ENCODE measurements at regions not wholly inside any gene's neighbourhood (a gene's known extent, or its start where the extent isn't known, plus 50 kb on each side); places are given as distances from the start of the nearest gene placed in this dataset.
"Not testable (repeated sequence)": the region's sequence is repeated elsewhere in the genome, so short reads cannot be mapped to it uniquely, and the experiment has no call there.

DNA sequence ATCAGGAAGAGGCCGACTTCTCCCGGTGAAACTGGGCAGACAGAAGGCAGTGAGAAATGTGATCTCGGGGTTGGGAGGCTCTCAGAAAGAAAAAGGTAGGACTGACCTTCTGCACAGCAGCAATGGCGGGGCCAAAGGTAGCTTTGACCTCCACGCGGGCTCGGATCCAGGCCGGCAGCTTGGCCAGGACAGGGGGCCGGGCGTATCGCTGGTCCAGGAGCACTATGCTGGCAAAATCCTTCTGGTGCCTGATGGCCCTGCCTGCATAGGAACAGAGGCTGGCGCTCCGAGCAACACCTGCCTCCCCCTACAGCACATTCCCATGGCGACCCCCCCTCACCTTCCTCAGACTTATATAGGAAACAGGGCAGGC is 189.1 kb downstream of the KLRB1 start:
- H3K27me3 ChIP-seq (ENCODE audit: insufficient read depth, low read depth); intact Hi-C loops (cut with micrococcal nuclease; ENCODE audit: unreplicated experiment); H4K20me1 ChIP-seq (ENCODE audit: insufficient read depth); H3K4me3 ChIP-seq; BruUV-seq (replicated peaks); POLR2A ChIA-PET (ENCODE audit: unreplicated experiment); H3K79me2 ChIP-seq (ENCODE audit: low read depth); H3K4me2 ChIP-seq; H3K9me2 ChIP-seq (ENCODE audit: insufficient read depth); H2AFZ ChIP-seq; H3K27ac ChIP-seq; H3F3A ChIP-seq (ENCODE audit: insufficient read depth, low read depth); H3K4me1 ChIP-seq (replicated peaks; ENCODE audit: insufficient read depth); H3K36me3 ChIP-seq (ENCODE audit: low read depth); H3K9me3 ChIP-seq (ENCODE audit: insufficient read depth, low read depth); CTCF ChIA-PET: not testable (repeated sequence)
- DNase-seq = peak in 1 of 2 experiments; percentile 18

DNA sequence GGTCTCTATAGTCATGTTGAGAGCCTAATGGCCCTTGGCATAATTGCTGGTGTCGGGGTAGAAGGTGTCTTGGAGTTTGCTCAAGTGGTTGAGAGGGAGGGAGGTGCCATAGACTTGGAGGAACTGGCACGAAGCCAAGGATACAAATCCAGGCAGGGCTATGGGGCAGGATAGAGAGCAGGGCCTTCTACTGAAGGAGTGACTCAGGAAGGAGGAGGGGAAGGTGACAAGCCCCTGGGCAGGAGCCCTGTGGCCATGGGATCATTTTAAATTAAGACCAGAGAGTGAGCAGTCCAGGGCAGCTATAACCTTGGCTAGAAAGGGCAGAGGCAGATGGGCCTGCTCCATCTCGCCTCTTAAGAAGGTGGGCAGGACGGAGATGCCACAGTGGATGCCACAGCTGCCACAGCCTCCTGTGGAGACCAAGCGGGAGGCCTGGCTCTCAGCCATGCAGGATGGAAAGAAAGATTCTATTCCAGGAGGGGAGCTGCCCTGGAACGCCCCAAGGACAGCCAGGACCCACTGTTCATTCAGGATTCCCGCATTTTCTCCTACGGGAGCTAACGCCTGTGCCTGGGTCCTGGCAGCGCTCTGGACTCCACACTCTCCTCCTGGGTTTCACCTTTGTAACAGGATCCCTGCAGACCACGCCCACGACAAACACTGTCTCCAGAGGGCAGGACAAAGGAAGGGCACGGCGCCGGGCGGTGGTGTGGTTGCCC is 189.6 kb downstream of the KLRB1 start:
- H3K4me3 ChIP-seq; H3K9me2 ChIP-seq (ENCODE audit: insufficient read depth); H4K20me1 ChIP-seq (ENCODE audit: insufficient read depth); H3K4me2 ChIP-seq; H2AFZ ChIP-seq; H3K27ac ChIP-seq; CTCF ChIA-PET; H3K27me3 ChIP-seq (ENCODE audit: insufficient read depth, low read depth); intact Hi-C loops (cut with micrococcal nuclease; ENCODE audit: unreplicated experiment); H3K79me2 ChIP-seq (ENCODE audit: low read depth); POLR2A ChIA-PET (ENCODE audit: unreplicated experiment); H3K9me3 ChIP-seq (ENCODE audit: insufficient read depth, low read depth); H3K4me1 ChIP-seq (replicated peaks; ENCODE audit: insufficient read depth); H3K36me3 ChIP-seq (ENCODE audit: low read depth); BruUV-seq (replicated peaks); H3F3A ChIP-seq (ENCODE audit: insufficient read depth, low read depth): not testable (repeated sequence)
- peak in 1 of 2 experiments; percentile 62 for DNase-seq

- H3K79me2 ChIP-seq (ENCODE audit: low read depth); H3K27ac ChIP-seq; H3K27me3 ChIP-seq (ENCODE audit: insufficient read depth, low read depth); CTCF ChIA-PET; H3K36me3 ChIP-seq (ENCODE audit: low read depth); H3K4me2 ChIP-seq; H3K4me3 ChIP-seq; H3F3A ChIP-seq (ENCODE audit: insufficient read depth, low read depth); H4K20me1 ChIP-seq (ENCODE audit: insufficient read depth); H3K9me3 ChIP-seq (ENCODE audit: insufficient read depth, low read depth); DNase-seq; H3K9me2 ChIP-seq (ENCODE audit: insufficient read depth); POLR2A ChIA-PET (ENCODE audit: unreplicated experiment); H2AFZ ChIP-seq; BruUV-seq (replicated peaks); intact Hi-C loops (cut with micrococcal nuclease; ENCODE audit: unreplicated experiment); H3K4me1 ChIP-seq (replicated peaks; ENCODE audit: insufficient read depth): not testable (repeated sequence)
These were observed 190.4 kb downstream of the KLRB1 start for GRCh38 chr12:9417341-9417740.

- H3K9me2 ChIP-seq (ENCODE audit: insufficient read depth); BruUV-seq (replicated peaks); H3K36me3 ChIP-seq (ENCODE audit: low read depth); DNase-seq; CTCF ChIA-PET; H3K79me2 ChIP-seq (ENCODE audit: low read depth); H3K4me3 ChIP-seq; intact Hi-C loops (cut with micrococcal nuclease; ENCODE audit: unreplicated experiment); H3F3A ChIP-seq (ENCODE audit: insufficient read depth, low read depth); H3K27me3 ChIP-seq (ENCODE audit: insufficient read depth, low read depth); H3K4me2 ChIP-seq; H3K4me1 ChIP-seq (replicated peaks; ENCODE audit: insufficient read depth); H3K27ac ChIP-seq; H4K20me1 ChIP-seq (ENCODE audit: insufficient read depth); H3K9me3 ChIP-seq (ENCODE audit: insufficient read depth, low read depth); H2AFZ ChIP-seq; POLR2A ChIA-PET (ENCODE audit: unreplicated experiment): not testable (repeated sequence)
These were observed 191.4 kb downstream of the KLRB1 start for GRCh38 chr12:9416346-9416745.

DNA sequence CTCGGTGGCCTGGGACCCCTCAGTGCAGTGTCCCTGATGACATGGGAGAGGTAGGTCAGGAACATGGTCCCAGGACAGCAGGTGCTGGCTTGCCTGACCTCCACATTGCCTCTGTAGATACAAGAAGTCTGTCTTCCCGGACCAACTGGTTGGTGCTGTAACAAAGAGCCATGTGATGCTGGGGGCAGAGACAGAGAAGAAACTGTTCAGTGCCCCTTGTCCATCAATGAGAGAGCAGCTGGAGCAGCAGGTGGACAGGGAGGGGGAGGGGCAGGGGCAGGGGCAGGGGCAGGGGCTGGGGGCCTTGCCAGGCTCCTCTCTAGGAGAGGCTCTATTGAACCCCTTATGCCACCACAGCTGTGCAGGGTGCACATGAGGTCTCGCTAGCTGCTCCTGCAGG is 191.8 kb downstream of the KLRB1 start:
- H3K4me3 ChIP-seq; H3F3A ChIP-seq (ENCODE audit: insufficient read depth, low read depth); H3K4me2 ChIP-seq; POLR2A ChIA-PET (ENCODE audit: unreplicated experiment); H3K9me2 ChIP-seq (ENCODE audit: insufficient read depth); H2AFZ ChIP-seq; intact Hi-C loops (cut with micrococcal nuclease; ENCODE audit: unreplicated experiment); BruUV-seq (replicated peaks); H3K27ac ChIP-seq; H3K79me2 ChIP-seq (ENCODE audit: low read depth); H3K4me1 ChIP-seq (replicated peaks; ENCODE audit: insufficient read depth); H4K20me1 ChIP-seq (ENCODE audit: insufficient read depth); H3K27me3 ChIP-seq (ENCODE audit: insufficient read depth, low read depth); H3K36me3 ChIP-seq (ENCODE audit: low read depth); H3K9me3 ChIP-seq (ENCODE audit: insufficient read depth, low read depth); CTCF ChIA-PET; DNase-seq: not testable (repeated sequence)

GRCh38 chr12:9413862-9414261 is 193.9 kb downstream of the KLRB1 start:
- POLR2A ChIA-PET (ENCODE audit: unreplicated experiment); H3K9me3 ChIP-seq (ENCODE audit: insufficient read depth, low read depth); BruUV-seq (replicated peaks): not testable (repeated sequence)

GRCh38 chr12:9412459-9412858 is 195.3 kb downstream of the KLRB1 start:
- BruUV-seq (replicated peaks); H3K9me3 ChIP-seq (ENCODE audit: insufficient read depth, low read depth); H3F3A ChIP-seq (ENCODE audit: insufficient read depth, low read depth); POLR2A ChIA-PET (ENCODE audit: unreplicated experiment); DNase-seq; H3K36me3 ChIP-seq (ENCODE audit: low read depth); H3K27me3 ChIP-seq (ENCODE audit: insufficient read depth, low read depth); H4K20me1 ChIP-seq (ENCODE audit: insufficient read depth); H3K9me2 ChIP-seq (ENCODE audit: insufficient read depth); H3K27ac ChIP-seq; CTCF ChIA-PET; H3K4me2 ChIP-seq; H3K4me1 ChIP-seq (replicated peaks; ENCODE audit: insufficient read depth); H2AFZ ChIP-seq; H3K4me3 ChIP-seq; intact Hi-C loops (cut with micrococcal nuclease; ENCODE audit: unreplicated experiment); H3K79me2 ChIP-seq (ENCODE audit: low read depth): not testable (repeated sequence)

More at GRCh38 chr12:9413862-9414261, 193.9 kb downstream of the KLRB1 start:
- H2AFZ ChIP-seq; H3K79me2 ChIP-seq (ENCODE audit: low read depth); H3K27me3 ChIP-seq (ENCODE audit: insufficient read depth, low read depth); DNase-seq; H3K36me3 ChIP-seq (ENCODE audit: low read depth); H3F3A ChIP-seq (ENCODE audit: insufficient read depth, low read depth); H3K27ac ChIP-seq; H3K4me1 ChIP-seq (replicated peaks; ENCODE audit: insufficient read depth); H3K9me2 ChIP-seq (ENCODE audit: insufficient read depth); CTCF ChIA-PET; H3K4me2 ChIP-seq; H3K4me3 ChIP-seq; intact Hi-C loops (cut with micrococcal nuclease; ENCODE audit: unreplicated experiment); H4K20me1 ChIP-seq (ENCODE audit: insufficient read depth): not testable (repeated sequence)
